ENCODE measurements at regions not wholly inside any gene's neighbourhood (a gene's known extent, or its start where the extent isn't known, plus 50 kb on each side); places are given as distances from the start of the nearest gene placed in this dataset.

DNA sequence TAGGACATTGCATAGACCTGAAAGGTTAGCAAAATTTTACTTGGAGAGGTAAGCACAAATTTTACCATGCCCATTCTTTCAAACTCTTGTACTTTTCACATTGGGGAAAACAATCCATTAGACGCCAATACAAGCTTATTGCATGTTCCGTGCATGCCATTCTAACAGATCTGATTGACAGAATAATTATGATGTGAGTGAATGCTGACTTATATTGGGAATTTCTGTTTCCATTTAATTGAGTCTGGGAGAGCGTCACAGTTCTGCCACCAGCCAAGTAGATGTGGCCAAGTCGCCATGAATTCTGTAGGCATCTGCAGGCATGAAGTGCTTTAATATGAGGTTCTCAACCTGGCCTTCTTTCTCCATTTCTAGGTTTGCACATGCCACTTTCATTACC, 1097.4 kb downstream of the VRK1 start:
- Mint-ChIP-seq H3K36me3 (ENCODE audit: low read depth) (no peaks in the 10 kb centered on the region), H3K4me3 (no peak overlapping the region), H3K4me1 (no peaks in the 10 kb centered on the region), H3K27me3 (no peaks in the 10 kb centered on the region), H3K9me3 (peaks cover 5% of the 10 kb centered on the region), H3K27ac (no peak overlapping the region)
- DNase-seq = no peak
- intact Hi-C loops (cut with micrococcal nuclease) = no loop called here

DNA sequence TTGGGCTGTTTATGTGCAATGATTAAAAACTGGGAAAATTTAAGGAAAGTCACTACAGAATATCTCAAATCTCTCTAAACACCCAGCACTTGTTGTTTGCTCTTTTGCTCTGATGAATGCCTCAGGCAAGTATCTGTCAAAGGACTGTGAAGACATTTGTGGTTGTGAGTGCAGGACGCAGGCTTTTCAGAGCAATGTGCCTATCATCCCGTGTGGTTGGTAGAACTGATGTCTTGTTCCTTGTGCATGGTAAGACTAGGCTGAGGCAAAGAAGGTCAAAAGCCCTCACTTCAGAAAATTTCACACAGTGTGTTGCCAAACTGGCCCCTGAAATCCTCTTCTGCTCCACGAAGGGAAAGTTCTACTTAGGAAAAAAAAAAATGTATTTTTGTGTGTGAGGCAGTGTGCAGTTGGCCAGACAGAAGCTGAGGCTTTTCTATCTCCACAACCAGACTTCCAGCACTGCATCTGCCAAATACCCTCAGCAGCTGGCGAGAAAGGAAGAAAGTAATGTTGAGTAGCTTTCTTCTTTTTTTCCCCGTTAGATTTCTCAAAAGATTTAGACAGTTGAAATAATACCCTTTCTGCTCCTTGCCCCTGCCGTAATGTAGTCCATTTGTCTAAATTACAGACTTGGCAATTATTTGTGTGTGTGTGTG, 1103.1 kb downstream of the VRK1 start:
- no peaks in the 10 kb centered on the region for H3K36me3 Mint-ChIP-seq (ENCODE audit: low read depth)
- H3K4me3 Mint-ChIP-seq = no peak overlapping the region
- H3K27me3 Mint-ChIP-seq = no peaks in the 10 kb centered on the region
- H3K9me3 Mint-ChIP-seq = no peaks in the 10 kb centered on the region
- H3K27ac Mint-ChIP-seq = no peak overlapping the region
- no peaks in the 10 kb centered on the region for H3K4me1 Mint-ChIP-seq
- intact Hi-C loops (cut with micrococcal nuclease) = no loop called here
- no peak for DNase-seq

DNA sequence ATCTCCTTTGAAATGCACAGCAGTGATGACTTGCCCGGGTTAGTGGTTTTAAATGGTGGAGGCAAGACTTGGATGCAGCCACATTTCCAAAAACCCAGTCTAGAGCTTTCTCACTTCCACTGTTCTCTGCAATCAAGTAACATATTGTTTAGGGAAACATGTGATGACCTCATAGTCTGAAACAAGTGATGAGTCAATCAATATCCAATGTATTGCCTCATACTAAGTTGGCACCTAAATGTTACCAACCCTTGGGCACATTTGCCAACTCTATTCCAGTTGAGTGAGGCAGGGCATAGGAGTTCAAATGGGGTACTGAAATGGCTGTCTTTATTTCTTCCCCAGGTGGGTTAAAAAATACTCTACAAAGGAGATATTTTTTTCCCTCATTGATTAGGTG, 1105.4 kb downstream of the VRK1 start:
- Mint-ChIP-seq H3K4me1 (no peaks in the 10 kb centered on the region), H3K36me3 (ENCODE audit: low read depth) (no peaks in the 10 kb centered on the region), H3K27me3 (peaks cover 3% of the 10 kb centered on the region), H3K27ac (no peak overlapping the region), H3K9me3 (no peaks in the 10 kb centered on the region), H3K4me3 (no peak overlapping the region)
- intact Hi-C loops (cut with micrococcal nuclease) = no loop called here
- DNase-seq = no peak

DNA sequence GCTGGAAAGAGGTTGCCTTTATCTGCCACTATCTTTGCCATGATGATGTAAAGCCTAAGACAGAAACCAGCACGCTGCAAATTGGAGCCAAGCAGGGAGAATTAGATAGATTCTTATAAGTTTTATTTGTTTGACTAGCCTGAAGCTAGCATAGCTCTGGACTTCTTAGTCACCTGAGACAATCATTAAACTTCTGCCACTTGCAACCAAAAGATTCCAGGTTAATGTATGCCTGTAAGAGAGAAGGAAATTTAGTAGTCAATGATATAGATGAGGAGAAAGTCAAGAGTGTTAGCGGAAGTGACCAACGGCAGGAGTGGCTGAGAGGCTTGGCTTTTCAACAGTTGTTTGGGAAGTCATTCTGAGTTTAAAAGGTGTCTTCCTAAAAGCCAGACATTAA, 1106.6 kb downstream of the VRK1 start:
- Mint-ChIP-seq H3K27me3 (peaks cover 7% of the 10 kb centered on the region), H3K36me3 (ENCODE audit: low read depth) (no peaks in the 10 kb centered on the region), H3K4me3 (no peak overlapping the region), H3K27ac (no peak overlapping the region), H3K4me1 (no peaks in the 10 kb centered on the region), H3K9me3 (peaks cover 5% of the 10 kb centered on the region)
- intact Hi-C loops (cut with micrococcal nuclease) = no loop called here
- no peak for DNase-seq

DNA sequence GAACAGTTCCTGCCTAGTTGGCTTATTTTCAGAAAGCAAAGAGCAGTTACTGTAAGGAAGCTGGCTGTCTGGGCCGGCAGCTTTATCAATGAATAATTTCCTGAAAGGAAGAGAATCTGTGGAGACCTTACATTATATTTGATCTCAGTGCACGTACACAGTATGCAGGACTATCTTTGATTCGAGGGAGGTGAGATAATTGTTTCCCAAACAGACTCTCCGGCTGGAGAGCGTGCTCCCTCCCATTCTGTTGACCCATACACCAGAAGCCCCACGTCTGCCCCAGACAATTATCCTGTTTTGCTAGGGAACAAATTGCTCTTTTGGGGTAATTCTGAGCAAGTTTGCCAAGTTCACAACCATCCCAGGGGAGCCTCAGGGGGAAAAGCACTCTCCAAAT, 1115.0 kb downstream of the VRK1 start:
- intact Hi-C loops (cut with micrococcal nuclease) = no loop called here
- H3K4me1 Mint-ChIP-seq = peaks cover 3% of the 10 kb centered on the region
- no peak overlapping the region for H3K4me3 Mint-ChIP-seq
- H3K27me3 Mint-ChIP-seq = peaks cover 11% of the 10 kb centered on the region
- H3K36me3 Mint-ChIP-seq (ENCODE audit: low read depth) = no peaks in the 10 kb centered on the region
- no peak overlapping the region for H3K27ac Mint-ChIP-seq
- DNase-seq = no peak
- peaks cover 14% of the 10 kb centered on the region for H3K9me3 Mint-ChIP-seq

DNA sequence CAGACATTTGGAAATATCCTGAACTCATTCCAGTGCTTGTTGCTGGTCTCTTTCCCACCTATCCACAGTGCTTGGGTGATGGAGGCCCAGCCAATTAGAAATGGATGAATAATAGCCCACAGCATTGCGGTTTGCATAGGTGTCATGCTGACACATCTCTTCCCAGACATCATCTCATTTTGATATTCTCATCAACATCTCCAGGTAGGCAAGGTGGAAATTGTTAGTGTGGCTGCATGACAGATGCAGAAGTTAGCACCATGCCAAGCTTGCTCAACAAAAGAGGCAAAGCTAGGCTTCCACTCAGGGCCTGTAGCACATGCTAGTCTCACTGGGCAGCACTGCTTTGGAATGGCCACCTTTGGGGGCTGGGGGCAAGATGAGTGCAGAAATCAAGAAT, 1118.9 kb downstream of the VRK1 start:
- H3K4me1 Mint-ChIP-seq = peaks cover 6% of the 10 kb centered on the region
- DNase-seq = no peak
- H3K36me3 Mint-ChIP-seq (ENCODE audit: low read depth) = no peaks in the 10 kb centered on the region
- H3K27ac Mint-ChIP-seq = no peak overlapping the region
- intact Hi-C loops (cut with micrococcal nuclease) = no loop called here
- peaks cover 12% of the 10 kb centered on the region for H3K9me3 Mint-ChIP-seq
- peaks cover 2% of the 10 kb centered on the region for H3K27me3 Mint-ChIP-seq
- H3K4me3 Mint-ChIP-seq = no peak overlapping the region

DNA sequence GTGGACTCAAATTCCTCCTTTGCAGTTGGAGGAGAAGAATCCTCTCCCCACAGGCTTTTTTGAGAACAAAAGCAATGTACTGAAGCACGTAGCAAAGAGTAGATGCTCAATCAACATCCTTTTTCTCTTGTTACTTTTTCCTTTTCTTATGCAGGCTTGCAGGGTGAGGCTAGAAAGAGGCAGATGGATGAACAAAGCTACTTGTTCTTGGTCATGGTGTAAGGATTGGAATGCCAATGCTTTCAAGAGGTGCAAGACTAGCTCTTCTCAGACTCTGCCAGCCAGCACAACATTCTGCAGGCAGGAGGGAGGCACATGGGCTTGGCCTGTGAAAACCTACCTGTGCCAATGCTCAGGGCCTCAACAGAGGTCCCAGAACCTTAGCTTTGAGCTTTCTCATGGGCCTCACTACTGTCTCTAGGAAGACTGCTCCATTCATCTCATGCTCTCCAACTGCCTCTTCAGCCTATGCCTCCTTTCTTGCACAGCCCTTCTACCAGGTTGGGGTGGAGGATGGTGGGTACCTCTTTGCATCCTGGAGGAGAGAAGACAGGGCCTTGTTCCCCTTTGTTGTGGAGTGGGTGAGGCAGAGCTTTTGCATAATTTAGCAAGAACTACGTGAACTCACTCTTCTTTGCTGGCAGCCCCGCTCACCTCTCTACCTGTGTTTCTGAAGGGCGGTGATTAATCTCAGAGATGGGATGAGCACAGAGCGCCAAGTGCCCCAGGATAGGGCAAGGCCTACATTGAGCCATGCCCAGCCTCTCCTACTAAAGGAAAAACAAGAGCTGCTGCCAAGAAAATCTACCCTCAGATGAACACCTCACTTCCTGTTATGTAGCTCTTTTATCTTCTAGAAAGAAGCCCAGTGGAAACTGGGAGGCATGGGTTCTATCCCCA, 1119.7 kb downstream of the VRK1 start:
- Mint-ChIP-seq H3K27me3 (no peaks in the 10 kb centered on the region), H3K9me3 (peaks cover 7% of the 10 kb centered on the region), H3K4me3 (no peak overlapping the region), H3K4me1 (peaks cover 6% of the 10 kb centered on the region), H3K36me3 (ENCODE audit: low read depth) (no peaks in the 10 kb centered on the region), H3K27ac (no peak overlapping the region)
- intact Hi-C loops (cut with micrococcal nuclease) = no loop called here
- no peak for DNase-seq

DNA sequence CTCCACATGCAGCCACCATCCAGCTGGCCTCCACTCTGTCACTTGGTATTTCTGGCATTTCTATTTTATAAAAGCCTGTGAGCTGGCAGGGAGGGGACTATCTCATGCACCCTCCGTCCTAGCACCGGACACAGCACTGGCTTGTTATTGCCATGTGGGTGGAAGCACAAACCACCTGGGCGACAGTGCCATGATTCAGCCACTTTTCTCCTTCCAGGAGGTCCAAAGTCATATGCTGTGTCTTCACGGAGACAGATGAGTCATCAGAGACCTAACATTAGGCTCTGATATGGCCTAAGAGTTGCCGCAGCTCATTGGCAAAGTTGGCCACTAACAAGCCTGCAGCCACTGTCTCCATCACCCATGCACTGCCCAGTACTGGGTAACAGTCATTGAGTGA, 1123.0 kb downstream of the VRK1 start:
- Mint-ChIP-seq H3K36me3 (ENCODE audit: low read depth) (no peaks in the 10 kb centered on the region), H3K9me3 (peaks cover 7% of the 10 kb centered on the region), H3K27me3 (no peaks in the 10 kb centered on the region), H3K4me3 (no peak overlapping the region), H3K4me1 (peaks cover 6% of the 10 kb centered on the region), H3K27ac (no peak overlapping the region)
- intact Hi-C loops (cut with micrococcal nuclease) = no loop called here
- DNase-seq = no peak

DNA sequence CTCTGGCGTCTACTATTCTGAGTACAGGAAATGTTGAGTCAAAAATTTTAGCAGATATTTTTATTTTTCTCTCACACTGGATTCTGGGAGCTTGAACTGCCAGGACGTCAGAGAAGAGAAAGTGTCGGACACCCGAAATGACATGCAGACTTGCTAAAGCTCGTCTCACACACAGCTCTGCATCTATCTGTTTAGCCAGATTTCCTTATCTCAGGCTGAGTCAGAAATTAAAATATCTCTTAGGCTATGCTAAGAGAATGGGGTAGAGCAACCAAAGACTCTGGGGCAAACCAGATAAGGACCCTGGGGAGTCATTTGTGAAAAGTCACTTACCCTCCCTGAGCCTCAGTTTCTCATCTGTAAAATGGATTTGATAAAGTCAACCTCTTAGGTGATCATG, 1124.1 kb downstream of the VRK1 start:
- H3K4me1 Mint-ChIP-seq = peaks cover 7% of the 10 kb centered on the region
- no peaks in the 10 kb centered on the region for H3K36me3 Mint-ChIP-seq (ENCODE audit: low read depth)
- H3K4me3 Mint-ChIP-seq = no peak overlapping the region
- intact Hi-C loops (cut with micrococcal nuclease) = no loop called here
- no peak for DNase-seq
- no peaks in the 10 kb centered on the region for H3K27me3 Mint-ChIP-seq
- no peak overlapping the region for H3K27ac Mint-ChIP-seq
- H3K9me3 Mint-ChIP-seq = peaks cover 7% of the 10 kb centered on the region

DNA sequence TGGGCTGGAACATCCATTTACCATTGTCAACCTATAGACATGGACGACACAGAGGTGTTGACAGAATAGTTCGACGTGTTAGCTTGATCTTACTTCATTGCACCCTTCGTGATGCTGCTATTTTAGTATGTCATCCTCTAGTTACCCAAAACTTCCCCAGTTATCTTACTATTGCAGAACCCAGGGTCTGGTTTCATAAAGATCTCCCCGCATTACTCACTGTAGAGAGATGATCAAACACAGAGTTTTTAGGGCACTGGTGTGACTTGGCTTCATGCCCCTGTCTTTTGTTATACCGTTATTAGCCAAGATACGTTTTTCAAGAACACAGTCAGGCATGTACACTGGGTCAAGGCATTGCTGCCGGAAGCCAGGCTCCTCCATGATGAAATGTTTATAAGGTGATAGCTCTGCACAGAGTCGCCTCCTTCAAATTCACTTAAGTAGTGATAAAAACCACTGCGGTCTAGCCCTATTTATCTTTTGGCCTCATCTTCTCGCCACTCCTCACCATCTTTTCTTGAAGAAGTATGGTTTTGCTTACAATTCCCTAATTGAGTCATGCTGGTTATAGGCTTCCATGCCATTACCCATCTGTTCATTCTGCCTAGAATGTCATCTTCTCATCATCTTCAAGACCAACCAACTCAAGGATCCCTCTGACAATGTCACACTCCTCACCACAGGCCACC, 1127.9 kb downstream of the VRK1 start:
- intact Hi-C loops (cut with micrococcal nuclease) = no loop called here
- Mint-ChIP-seq H3K9me3 (peaks cover 5% of the 10 kb centered on the region), H3K27me3 (no peaks in the 10 kb centered on the region), H3K36me3 (ENCODE audit: low read depth) (no peaks in the 10 kb centered on the region), H3K27ac (no peak overlapping the region), H3K4me1 (peaks cover 1% of the 10 kb centered on the region), H3K4me3 (no peak overlapping the region)
- DNase-seq = no peak

DNA sequence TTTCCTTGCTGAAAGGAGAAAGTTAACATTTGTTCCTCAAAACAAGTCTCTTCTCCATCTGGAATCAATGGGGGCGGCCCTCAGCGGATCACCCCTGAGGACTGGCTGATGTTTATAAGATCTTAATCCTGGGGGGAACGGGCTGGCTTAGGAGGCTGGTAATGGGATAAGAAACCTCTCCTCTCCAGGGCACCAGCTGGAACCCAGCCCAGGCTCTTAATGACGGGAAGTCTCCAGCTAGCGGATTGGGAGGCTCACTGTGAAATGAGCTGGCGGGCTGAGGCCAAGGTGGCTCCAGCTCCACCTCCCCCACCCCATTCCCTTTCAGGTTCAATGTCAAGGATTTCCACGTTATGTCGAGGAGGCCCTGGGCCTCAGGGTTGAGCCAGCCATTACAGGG, 1133.0 kb downstream of the VRK1 start:
- no peak for DNase-seq
- Mint-ChIP-seq H3K4me1 (peaks cover 3% of the 10 kb centered on the region), H3K9me3 (peaks cover 12% of the 10 kb centered on the region), H3K27ac (no peak overlapping the region), H3K4me3 (no peak overlapping the region), H3K36me3 (ENCODE audit: low read depth) (peaks cover 6% of the 10 kb centered on the region), H3K27me3 (no peaks in the 10 kb centered on the region)
- intact Hi-C loops (cut with micrococcal nuclease) = no loop called here

DNA sequence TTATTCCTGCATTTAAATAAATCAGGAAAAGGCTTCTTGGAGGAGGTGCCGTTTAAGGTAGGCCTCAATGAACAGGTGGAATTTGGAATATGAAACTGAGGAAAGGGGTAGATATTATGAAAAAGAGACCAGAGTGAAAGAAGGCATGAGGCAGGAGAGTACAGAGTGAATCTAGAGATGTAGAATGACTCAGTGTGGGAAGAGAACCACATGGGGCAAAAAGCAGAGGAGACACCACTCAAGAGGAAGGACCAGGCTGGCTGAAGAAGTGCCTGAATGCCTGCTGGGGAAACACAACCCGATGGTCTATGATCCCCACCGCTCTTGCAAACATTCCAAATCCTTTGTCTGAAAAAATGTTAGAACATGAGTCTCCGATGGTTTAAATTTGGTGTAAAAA, 1134.1 kb downstream of the VRK1 start:
- no peak overlapping the region for H3K27ac Mint-ChIP-seq
- H3K4me1 Mint-ChIP-seq = peaks cover 2% of the 10 kb centered on the region
- no peaks in the 10 kb centered on the region for H3K27me3 Mint-ChIP-seq
- DNase-seq = no peak
- peaks cover 12% of the 10 kb centered on the region for H3K9me3 Mint-ChIP-seq
- peaks cover 6% of the 10 kb centered on the region for H3K36me3 Mint-ChIP-seq (ENCODE audit: low read depth)
- no peak overlapping the region for H3K4me3 Mint-ChIP-seq
- intact Hi-C loops (cut with micrococcal nuclease) = no loop called here

DNA sequence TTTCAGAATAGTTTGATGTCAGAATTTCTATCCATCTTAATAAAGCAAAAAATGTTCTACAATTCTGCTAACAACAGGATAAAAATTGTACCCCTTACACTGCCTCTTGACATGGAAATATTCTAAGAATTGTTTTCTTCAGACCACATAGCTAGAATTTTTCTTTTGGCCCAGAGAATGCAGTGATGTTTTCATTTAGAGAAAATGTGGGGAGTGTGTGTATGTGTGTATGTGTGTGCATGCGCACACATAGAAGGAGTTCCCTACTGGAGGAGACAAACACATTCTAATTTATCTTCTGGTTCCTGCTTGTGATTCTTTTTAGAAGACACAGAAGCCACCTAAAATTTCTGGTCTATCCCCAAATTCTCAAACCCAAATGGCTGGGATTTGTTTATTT, 1145.7 kb downstream of the VRK1 start:
- Mint-ChIP-seq H3K4me1 (peaks cover 6% of the 10 kb centered on the region), H3K36me3 (ENCODE audit: low read depth) (peaks cover 6% of the 10 kb centered on the region), H3K9me3 (peaks cover 21% of the 10 kb centered on the region), H3K4me3 (no peak overlapping the region), H3K27me3 (no peaks in the 10 kb centered on the region), H3K27ac (no peak overlapping the region)
- no peak for DNase-seq
- intact Hi-C loops (cut with micrococcal nuclease) = no loop called here

DNA sequence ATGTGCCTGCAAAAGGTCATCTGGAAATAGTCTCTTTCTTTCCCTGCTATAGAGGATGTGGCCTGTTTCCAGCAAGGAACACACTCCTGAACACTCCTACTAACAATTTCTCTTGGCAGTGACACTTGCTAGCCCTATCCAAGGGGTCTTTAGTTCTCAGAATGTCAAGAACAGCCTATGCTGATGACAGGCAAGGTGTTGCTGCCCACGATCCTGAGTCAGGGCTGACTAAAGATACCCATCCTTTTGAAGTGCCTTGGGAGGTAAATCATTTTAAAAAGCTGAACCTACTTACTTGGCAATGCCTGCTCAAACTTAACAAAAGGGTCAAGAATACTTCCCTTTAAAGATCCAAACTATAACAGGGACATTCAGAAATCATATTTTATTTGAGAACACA, 1146.4 kb downstream of the VRK1 start:
- peaks cover 18% of the 10 kb centered on the region for H3K9me3 Mint-ChIP-seq
- H3K4me1 Mint-ChIP-seq = peaks cover 6% of the 10 kb centered on the region
- H3K27me3 Mint-ChIP-seq = no peaks in the 10 kb centered on the region
- H3K4me3 Mint-ChIP-seq = no peak overlapping the region
- intact Hi-C loops (cut with micrococcal nuclease) = no loop called here
- DNase-seq = no peak
- H3K36me3 Mint-ChIP-seq (ENCODE audit: low read depth) = peaks cover 5% of the 10 kb centered on the region
- H3K27ac Mint-ChIP-seq = no peak overlapping the region

Measured in activated CD4-positive, alpha-beta T cell treated with anti-CD3 and anti-CD28 coated beads, Interleukin-2, amount 10 ng/mL, durations not matched to agents 24 days and 14 days (primary cell).